Stimulated activated CD8-positive, alpha-beta memory T cell treated with anti-CD3 and anti-CD28 coated beads, Interleukin-12 subunit alpha, Interleukin-12 subunit beta, amount 100 ng/mL, for 24 hours (primary cell): ENCODE measurements at regions not wholly inside any gene's neighbourhood (a gene's known extent, or its start where the extent isn't known, plus 50 kb on each side); places are given as distances from the start of the nearest gene placed in this dataset.
"Not testable (repeated sequence)": the region's sequence is repeated elsewhere in the genome, so short reads cannot be mapped to it uniquely, and the experiment has no call there.

Experiments
- DNase-seq: peaks from one replicate; pipeline ENCODE4 v3.0.0-alpha.2; 2020; ENCODE audit errors: extremely low read depth

GRCh38 chr16:32116080-32116479 lies 137.0 kb upstream of the TP53TG3D start:
- DNase-seq, result no peak

GRCh38 chr16:32116533-32116932 lies 136.6 kb upstream of the TP53TG3D start:
- DNase-seq, result not testable (repeated sequence)

- not testable (repeated sequence) for DNase-seq
Observed at GRCh38 chr16:32120372-32120771, 132.7 kb upstream of the TP53TG3D start.

GRCh38 chr16:32120779-32121178 lies 132.3 kb upstream of the TP53TG3D start:
- not testable (repeated sequence) for DNase-seq

- not testable (repeated sequence) for DNase-seq
Observed at GRCh38 chr16:32121273-32121900, 131.7 kb upstream of the TP53TG3D start.

- not testable (repeated sequence) for DNase-seq
Observed at GRCh38 chr16:32152434-32152833, 100.7 kb upstream of the TP53TG3D start.

GRCh38 chr16:32187918-32188669 lies 65.0 kb upstream of the TP53TG3D start:
- DNase-seq, result not testable (repeated sequence)

- DNase-seq, result not testable (repeated sequence)
Observed at GRCh38 chr16:32202585-32202984, 50.5 kb upstream of the TP53TG3D start.
